Osteocyte (in vitro differentiated cells): ENCODE measurements at regions not wholly inside any gene's neighbourhood (a gene's known extent, or its start where the extent isn't known, plus 50 kb on each side); places are given as distances from the start of the nearest gene placed in this dataset.

Experiments used
- DNase-seq: peaks from one replicate; pipeline ENCODE4 v3.0.0; 2021; ENCODE audit warnings: mixed read lengths; ENCODE audit not compliant: unreplicated experiment; ENCODE audit errors: extremely low spot score
- H3K27ac Mint-ChIP-seq: one replicate; pipeline ENCODE4 v1.8.0; 2021; ENCODE audit warnings: mild to moderate bottlenecking, mixed read lengths; ENCODE audit not compliant: unreplicated experiment
- H3K27me3 Mint-ChIP-seq: one replicate; pipeline ENCODE4 v1.8.0; 2021; ENCODE audit warnings: mixed read lengths; ENCODE audit not compliant: unreplicated experiment
- H3K36me3 Mint-ChIP-seq: one replicate; pipeline ENCODE4 v1.8.0; 2021; ENCODE audit warnings: mixed read lengths; ENCODE audit not compliant: unreplicated experiment
- H3K4me1 Mint-ChIP-seq: one replicate; pipeline ENCODE4 v1.8.0; 2021; ENCODE audit warnings: mixed read lengths; ENCODE audit not compliant: unreplicated experiment
- H3K4me3 Mint-ChIP-seq: one replicate; pipeline ENCODE4 v1.8.0; 2021; ENCODE audit warnings: mild to moderate bottlenecking, moderate library complexity, mixed read lengths; ENCODE audit not compliant: unreplicated experiment
- H3K9me3 Mint-ChIP-seq: one replicate; pipeline ENCODE4 v1.8.0; 2021; ENCODE audit warnings: mixed read lengths; ENCODE audit not compliant: unreplicated experiment
- TF ChIP-seq, protein P1 (sequence below): fragments of 200-600 bp; sonication (generic); IDR thresholded peaks from 2 replicates; pipeline ENCODE4 v1.5.0; 2021; ENCODE audit warnings: antibody characterized with exemption, mild to moderate bottlenecking, moderate library complexity

GRCh38 chr2:183456177-183456576, 331.9 kb downstream of the NUP35 start:
- no peaks in the 10 kb centered on the region for H3K27me3 Mint-ChIP-seq
- no peaks in the 10 kb centered on the region for H3K36me3 Mint-ChIP-seq
- no peak for DNase-seq
- H3K9me3 Mint-ChIP-seq: no peaks in the 10 kb centered on the region
- H3K4me3 Mint-ChIP-seq: no peak overlapping the region
- no peaks in the 10 kb centered on the region for H3K4me1 Mint-ChIP-seq
- TF ChIP-seq, protein P1, sequence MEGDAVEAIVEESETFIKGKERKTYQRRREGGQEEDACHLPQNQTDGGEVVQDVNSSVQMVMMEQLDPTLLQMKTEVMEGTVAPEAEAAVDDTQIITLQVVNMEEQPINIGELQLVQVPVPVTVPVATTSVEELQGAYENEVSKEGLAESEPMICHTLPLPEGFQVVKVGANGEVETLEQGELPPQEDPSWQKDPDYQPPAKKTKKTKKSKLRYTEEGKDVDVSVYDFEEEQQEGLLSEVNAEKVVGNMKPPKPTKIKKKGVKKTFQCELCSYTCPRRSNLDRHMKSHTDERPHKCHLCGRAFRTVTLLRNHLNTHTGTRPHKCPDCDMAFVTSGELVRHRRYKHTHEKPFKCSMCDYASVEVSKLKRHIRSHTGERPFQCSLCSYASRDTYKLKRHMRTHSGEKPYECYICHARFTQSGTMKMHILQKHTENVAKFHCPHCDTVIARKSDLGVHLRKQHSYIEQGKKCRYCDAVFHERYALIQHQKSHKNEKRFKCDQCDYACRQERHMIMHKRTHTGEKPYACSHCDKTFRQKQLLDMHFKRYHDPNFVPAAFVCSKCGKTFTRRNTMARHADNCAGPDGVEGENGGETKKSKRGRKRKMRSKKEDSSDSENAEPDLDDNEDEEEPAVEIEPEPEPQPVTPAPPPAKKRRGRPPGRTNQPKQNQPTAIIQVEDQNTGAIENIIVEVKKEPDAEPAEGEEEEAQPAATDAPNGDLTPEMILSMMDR: no peak
- no peak overlapping the region for H3K27ac Mint-ChIP-seq

- Mint-ChIP-seq H3K27ac (no peak overlapping the region), H3K4me3 (no peak overlapping the region), H3K27me3 (no peaks in the 10 kb centered on the region), H3K4me1 (no peaks in the 10 kb centered on the region), H3K36me3 (no peaks in the 10 kb centered on the region), H3K9me3 (no peaks in the 10 kb centered on the region)
- no peak for DNase-seq
- TF ChIP-seq, protein P1: no peak
Observed at GRCh38 chr2:183458460-183458859, 334.2 kb downstream of the NUP35 start.

GRCh38 chr2:183459466-183459865, 335.2 kb downstream of the NUP35 start:
- Mint-ChIP-seq H3K27me3 (no peaks in the 10 kb centered on the region), H3K4me1 (no peaks in the 10 kb centered on the region), H3K36me3 (no peaks in the 10 kb centered on the region), H3K4me3 (no peak overlapping the region), H3K9me3 (no peaks in the 10 kb centered on the region), H3K27ac (no peak overlapping the region)
- TF ChIP-seq, protein P1: no peak
- DNase-seq: no peak

DNA sequence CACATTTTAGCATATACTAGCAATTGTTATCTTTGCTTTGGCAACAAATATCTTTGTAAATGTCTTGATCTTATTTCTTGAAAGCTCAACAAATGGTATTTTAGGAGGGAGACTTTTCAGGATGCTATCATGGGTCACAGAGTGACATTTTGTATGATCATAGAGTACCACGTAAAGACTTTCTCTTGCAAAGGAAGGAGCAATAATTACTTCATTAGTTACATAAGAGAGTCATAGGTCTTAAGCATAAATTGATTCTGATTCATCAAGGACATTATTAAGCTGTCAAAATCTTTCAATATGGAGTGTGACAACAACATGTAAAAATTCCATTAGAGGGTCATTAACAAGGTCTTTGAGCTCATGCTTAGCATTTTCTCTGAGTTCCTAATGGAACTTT, 339.6 kb downstream of the NUP35 start:
- Mint-ChIP-seq H3K27me3 (no peaks in the 10 kb centered on the region), H3K27ac (no peak overlapping the region), H3K4me1 (no peaks in the 10 kb centered on the region), H3K36me3 (no peaks in the 10 kb centered on the region), H3K4me3 (no peak overlapping the region), H3K9me3 (no peaks in the 10 kb centered on the region)
- TF ChIP-seq, protein P1: no peak
- DNase-seq: no peak

DNA sequence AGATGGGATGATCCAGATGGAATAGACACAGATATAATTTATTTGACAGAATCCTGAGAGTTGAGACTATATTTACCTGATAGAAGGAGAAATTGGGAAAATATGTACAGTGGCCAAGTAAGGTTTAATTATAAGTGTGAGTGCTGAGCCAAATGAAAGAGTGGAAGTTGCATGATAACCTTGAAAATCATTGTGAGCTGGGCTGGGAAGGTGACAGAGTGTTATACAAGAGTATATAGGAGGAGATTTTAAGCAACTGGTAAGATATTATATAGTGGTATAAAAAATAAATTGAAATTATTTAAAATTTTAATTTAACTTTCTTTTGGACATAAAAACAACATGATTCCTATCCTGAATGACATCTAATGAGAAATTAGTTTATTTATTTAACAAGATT, 340.8 kb downstream of the NUP35 start:
- no peak overlapping the region for H3K27ac Mint-ChIP-seq
- TF ChIP-seq, protein P1: no peak
- no peaks in the 10 kb centered on the region for H3K36me3 Mint-ChIP-seq
- no peak for DNase-seq
- peaks cover under 1% of the 10 kb centered on the region for H3K9me3 Mint-ChIP-seq
- no peaks in the 10 kb centered on the region for H3K27me3 Mint-ChIP-seq
- H3K4me3 Mint-ChIP-seq: no peak overlapping the region
- no peaks in the 10 kb centered on the region for H3K4me1 Mint-ChIP-seq
